Epithelial cell of esophagus (primary cell): ENCODE measurements at regions not wholly inside any gene's neighbourhood (a gene's known extent, or its start where the extent isn't known, plus 50 kb on each side); places are given as distances from the start of the nearest gene placed in this dataset.

Experiments used
- DNase-seq: peaks from one replicate; pipeline ENCODE4 v3.0.0; 2010; ENCODE audit warnings: low read depth
- H3K4me3 ChIP-seq: 2 replicates; pipeline ENCODE4 v1.5.1; 2011; ENCODE audit warnings: mild to moderate bottlenecking, low read length, control low read depth
- CTCF ChIP-seq: IDR thresholded peaks from 2 replicates; pipeline ENCODE4 v1.5.1; 2011; ENCODE audit warnings: low read depth, mild to moderate bottlenecking, low read length, control low read depth, inconsistent platforms; ENCODE audit not compliant: insufficient read depth; ENCODE audit errors: missing control alignments

DNA sequence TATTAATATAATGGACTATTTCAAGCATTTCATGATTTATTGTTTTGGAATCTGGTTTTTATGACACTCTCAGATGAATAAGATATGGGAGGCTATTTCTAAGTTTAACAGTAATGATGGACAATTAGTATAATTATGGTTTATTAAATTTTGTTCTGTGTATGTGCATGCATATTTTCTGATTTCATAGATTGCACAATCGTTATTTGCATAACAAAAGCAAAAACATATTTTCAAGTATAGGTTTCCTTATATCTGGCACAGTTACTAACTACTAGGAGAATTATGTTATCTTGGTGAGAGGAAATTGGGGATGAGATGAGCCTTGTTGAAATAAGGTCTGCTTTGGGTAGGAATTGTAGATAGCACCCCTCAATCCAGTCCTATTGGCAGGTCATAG is 413.1 kb downstream of the MCTP2 start:
- no peak for TF ChIP-seq CTCF
- H3K4me3 ChIP-seq, result no peak overlapping the region
- DNase-seq, result no peak

GRCh38 chr15:94653071-94653470 is 421.7 kb downstream of the MCTP2 start:
- no peak for DNase-seq
- H3K4me3 ChIP-seq, result no peak overlapping the region
- TF ChIP-seq CTCF, result no peak

GRCh38 chr15:94655249-94655880 is 424.0 kb downstream of the MCTP2 start:
- DNase-seq, result no peak
- no peak overlapping the region for H3K4me3 ChIP-seq
- TF ChIP-seq CTCF, result no peak

- no peak overlapping the region for H3K4me3 ChIP-seq
- no peak for TF ChIP-seq CTCF
- no peak for DNase-seq
Observed at GRCh38 chr15:94665676-94666441, 434.5 kb downstream of the MCTP2 start.

- TF ChIP-seq CTCF, result no peak
- DNase-seq, result no peak
- no peak overlapping the region for H3K4me3 ChIP-seq
Observed at GRCh38 chr15:94666553-94666952, 435.2 kb downstream of the MCTP2 start.

GRCh38 chr15:94667109-94667508 is 435.7 kb downstream of the MCTP2 start:
- DNase-seq, result no peak
- no peak overlapping the region for H3K4me3 ChIP-seq
- TF ChIP-seq CTCF, result no peak

DNA sequence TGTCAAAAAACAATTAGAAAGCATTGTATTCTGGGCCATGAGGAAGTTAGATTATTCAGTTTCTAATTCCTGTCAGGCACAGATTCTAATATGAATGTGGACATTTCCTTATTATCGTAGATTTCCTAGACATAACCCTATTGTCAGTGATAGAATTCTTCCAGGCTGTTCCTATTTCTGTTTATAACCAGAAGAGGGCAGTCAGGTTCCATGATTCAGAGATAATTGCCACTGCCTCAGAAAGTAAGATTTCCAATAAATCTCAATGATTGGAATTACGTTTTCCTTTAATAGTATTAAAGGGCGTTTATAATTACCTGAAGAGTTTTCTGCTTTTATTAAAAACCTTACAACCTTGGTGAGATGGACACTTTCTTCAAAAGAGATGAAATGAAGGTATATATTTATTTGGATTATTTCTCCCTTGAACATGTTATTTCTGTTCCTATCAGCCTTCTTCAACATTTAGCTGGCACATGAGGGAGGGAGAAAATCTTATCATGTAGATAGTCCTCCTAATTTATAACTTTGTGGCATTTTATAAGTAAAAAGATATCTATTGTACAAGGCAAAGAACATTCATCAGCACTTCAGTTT is 439.2 kb downstream of the MCTP2 start:
- peak; percentile 66 for TF ChIP-seq CTCF
- DNase-seq, result peak; percentile 66
- H3K4me3 ChIP-seq, result no peak overlapping the region
